DOHH2 (cell line): ENCODE measurements at regions not wholly inside any gene's neighbourhood (a gene's known extent, or its start where the extent isn't known, plus 50 kb on each side); places are given as distances from the start of the nearest gene placed in this dataset.

Experiments used
- H3F3A ChIP-seq: fragments of 200-600 bp; sonication (generic), shearing (Covaris generic); 2 replicates; pipeline ENCODE4 v1.6.0; 2016; ENCODE audit warnings: antibody characterized with exemption, mild to moderate bottlenecking; ENCODE audit not compliant: control insufficient read depth, insufficient read depth
- H3K27ac ChIP-seq: fragments of 200-600 bp; sonication (generic); 2 replicates; pipeline ENCODE4 v1.5.1; 2014; ENCODE audit warnings: low read depth, mild to moderate bottlenecking, low read length, moderate library complexity
- H3K27me3 ChIP-seq: fragments of 200-600 bp; sonication (generic); 2 replicates; pipeline ENCODE4 v1.6.1; 2014; ENCODE audit warnings: mild to moderate bottlenecking, low read length, mixed read lengths; ENCODE audit not compliant: control insufficient read depth
- H3K36me3 ChIP-seq: fragments of 200-600 bp; sonication (generic); 2 replicates; pipeline ENCODE4 v1.6.1; 2014; ENCODE audit warnings: mild to moderate bottlenecking, low read length, moderate library complexity, mixed read lengths; ENCODE audit not compliant: control insufficient read depth
- H3K4me1 ChIP-seq: fragments of 200-600 bp; sonication (generic); 2 replicates; pipeline ENCODE4 v1.6.1; 2014; ENCODE audit warnings: mild to moderate bottlenecking, low read length, mixed read lengths; ENCODE audit not compliant: control insufficient read depth
- H3K4me2 ChIP-seq: fragments of 200-600 bp; sonication (generic); 2 replicates; pipeline ENCODE4 v1.6.0; 2014; ENCODE audit warnings: mild to moderate bottlenecking, low read length, moderate library complexity
- H3K4me3 ChIP-seq: fragments of 200-600 bp; sonication (generic); 2 replicates; pipeline ENCODE4 v1.5.1; 2014; ENCODE audit warnings: mild to moderate bottlenecking, low read length, mixed read lengths
- H3K79me2 ChIP-seq: fragments of 200-600 bp; sonication (generic); 2 replicates; pipeline ENCODE4 v1.6.1; 2014; ENCODE audit warnings: mild to moderate bottlenecking, low read length, mixed read lengths; ENCODE audit not compliant: control insufficient read depth
- H3K9me2 ChIP-seq: fragments of 200-600 bp; sonication (generic); replicated peaks from 2 replicates; pipeline ENCODE4 v1.6.1; 2014; ENCODE audit warnings: mild to moderate bottlenecking, low read length, mixed read lengths; ENCODE audit not compliant: control insufficient read depth
- H3K9me3 ChIP-seq: fragments of 200-600 bp; sonication (generic); 2 replicates; pipeline ENCODE4 v1.6.1; 2014; ENCODE audit warnings: antibody characterized with exemption, low read length, mixed read lengths; ENCODE audit not compliant: control insufficient read depth, insufficient read depth
- H4K20me1 ChIP-seq: fragments of 200-600 bp; sonication (generic); 2 replicates; pipeline ENCODE4 v1.6.0; 2014; ENCODE audit warnings: low read depth, mild to moderate bottlenecking, antibody characterized with exemption, low read length, moderate library complexity; ENCODE audit not compliant: control insufficient read depth, insufficient read depth
- CTCF ChIP-seq: fragments of 200-600 bp; sonication (generic); IDR thresholded peaks from one replicate; pipeline ENCODE4 v1.5.1; 2014; ENCODE audit warnings: antibody characterized with exemption, mild to moderate bottlenecking, low read depth, low read length; ENCODE audit not compliant: poor library complexity, severe bottlenecking
- EZH2phosphoT487 ChIP-seq: fragments of 200-600 bp; sonication (generic); IDR thresholded peaks from 2 replicates; pipeline ENCODE4 v1.6.1; 2017; ENCODE audit warnings: borderline replicate concordance, mild to moderate bottlenecking, antibody characterized with exemption, low read length, moderate library complexity, mixed read lengths

- Histone ChIP-seq H3K9me2 (no peaks in the 10 kb centered on the region), H3K79me2 (no peaks in the 10 kb centered on the region), H4K20me1 (no peaks in the 10 kb centered on the region), H3F3A (no peaks in the 10 kb centered on the region), H3K36me3 (no peaks in the 10 kb centered on the region), H3K4me1 (no peaks in the 10 kb centered on the region), H3K27ac (no peak overlapping the region), H3K4me3 (no peak overlapping the region), H3K4me2 (no peak overlapping the region), H3K9me3 (no peaks in the 10 kb centered on the region), H3K27me3 (no peaks in the 10 kb centered on the region)
- TF ChIP-seq EZH2phosphoT487 (no peak), CTCF (no peak)
Measured at GRCh38 chr4:114072781-114073180, 93.3 kb upstream of the ARSJ start.

- Histone ChIP-seq H3K4me3 (no peak overlapping the region), H3F3A (no peaks in the 10 kb centered on the region), H3K9me2 (no peaks in the 10 kb centered on the region), H4K20me1 (no peaks in the 10 kb centered on the region), H3K4me1 (no peaks in the 10 kb centered on the region), H3K27ac (no peak overlapping the region), H3K4me2 (no peak overlapping the region), H3K79me2 (no peaks in the 10 kb centered on the region), H3K36me3 (no peaks in the 10 kb centered on the region), H3K27me3 (no peaks in the 10 kb centered on the region), H3K9me3 (no peaks in the 10 kb centered on the region)
- TF ChIP-seq CTCF: no peak
- TF ChIP-seq EZH2phosphoT487: no peak
Measured at GRCh38 chr4:114076899-114077570, 97.6 kb upstream of the ARSJ start.

GRCh38 chr4:114077610-114078009, 98.2 kb upstream of the ARSJ start:
- no peaks in the 10 kb centered on the region for H4K20me1 ChIP-seq
- no peaks in the 10 kb centered on the region for H3K36me3 ChIP-seq
- H3K4me2 ChIP-seq: no peak overlapping the region
- H3K4me3 ChIP-seq: no peak overlapping the region
- no peaks in the 10 kb centered on the region for H3F3A ChIP-seq
- H3K79me2 ChIP-seq: no peaks in the 10 kb centered on the region
- TF ChIP-seq CTCF (no peak), EZH2phosphoT487 (no peak)
- H3K9me3 ChIP-seq: no peaks in the 10 kb centered on the region
- H3K9me2 ChIP-seq: no peaks in the 10 kb centered on the region
- H3K4me1 ChIP-seq: no peaks in the 10 kb centered on the region
- 0 out of 2 replicates have a peak, but pooled peaks cover under 1% of the 10 kb centered on the region for H3K27me3 ChIP-seq
- H3K27ac ChIP-seq: no peak overlapping the region
